ENCODE measurements at regions not wholly inside any gene's neighbourhood (a gene's known extent, or its start where the extent isn't known, plus 50 kb on each side); places are given as distances from the start of the nearest gene placed in this dataset.

- DNase-seq (ENCODE audit: low read depth): no peak
Measured at GRCh38 chr1:187236676-187237075, 407.9 kb downstream of the PLA2G4A start.

- DNase-seq (ENCODE audit: low read depth): no peak
Measured at GRCh38 chr1:187237542-187237941, 408.8 kb downstream of the PLA2G4A start.

GRCh38 chr1:187241971-187242370 is 413.2 kb downstream of the PLA2G4A start:
- no peak for DNase-seq (ENCODE audit: low read depth)

- no peak for DNase-seq (ENCODE audit: low read depth)
Measured at GRCh38 chr1:187244623-187245022, 415.9 kb downstream of the PLA2G4A start.

- DNase-seq (ENCODE audit: low read depth): no peak
Measured at GRCh38 chr1:187245201-187245600, 416.5 kb downstream of the PLA2G4A start.

GRCh38 chr1:187249196-187249595 is 420.4 kb downstream of the PLA2G4A start:
- no peak for DNase-seq (ENCODE audit: low read depth)

GRCh38 chr1:187252923-187253322 is 424.2 kb downstream of the PLA2G4A start:
- no peak for DNase-seq (ENCODE audit: low read depth)

GRCh38 chr1:187257476-187257875 is 428.7 kb downstream of the PLA2G4A start:
- no peak for DNase-seq (ENCODE audit: low read depth)

GRCh38 chr1:187261637-187262036 is 432.9 kb downstream of the PLA2G4A start:
- DNase-seq (ENCODE audit: low read depth): no peak

GRCh38 chr1:187262731-187263130 is 434.0 kb downstream of the PLA2G4A start:
- DNase-seq (ENCODE audit: low read depth): no peak

GRCh38 chr1:187264995-187265602 is 436.4 kb downstream of the PLA2G4A start:
- DNase-seq (ENCODE audit: low read depth): no peak

GRCh38 chr1:187266051-187266450 is 437.3 kb downstream of the PLA2G4A start:
- DNase-seq (ENCODE audit: low read depth): no peak

GRCh38 chr1:187267827-187268226 is 439.1 kb downstream of the PLA2G4A start:
- DNase-seq (ENCODE audit: low read depth): no peak

- no peak for DNase-seq (ENCODE audit: low read depth)
Measured at GRCh38 chr1:187270256-187270655, 441.5 kb downstream of the PLA2G4A start.

GRCh38 chr1:187275346-187275745 is 446.6 kb downstream of the PLA2G4A start:
- DNase-seq (ENCODE audit: low read depth): no peak

- no peak for DNase-seq (ENCODE audit: low read depth)
Measured at GRCh38 chr1:187275985-187276575, 447.3 kb downstream of the PLA2G4A start.

- no peak for DNase-seq (ENCODE audit: low read depth)
Measured at GRCh38 chr1:187276677-187277076, 447.9 kb downstream of the PLA2G4A start.

- no peak for DNase-seq (ENCODE audit: low read depth)
Measured at GRCh38 chr1:187280031-187280430, 451.3 kb downstream of the PLA2G4A start.

GRCh38 chr1:187281085-187281484 is 452.3 kb downstream of the PLA2G4A start:
- no peak for DNase-seq (ENCODE audit: low read depth)

- DNase-seq (ENCODE audit: low read depth): no peak
Measured at GRCh38 chr1:187283984-187284383, 455.2 kb downstream of the PLA2G4A start.

- no peak for DNase-seq (ENCODE audit: low read depth)
Measured at GRCh38 chr1:187294421-187295201, 465.9 kb downstream of the PLA2G4A start.

GRCh38 chr1:187300081-187300480 is 471.3 kb downstream of the PLA2G4A start:
- no peak for DNase-seq (ENCODE audit: low read depth)
